NCI-H1930 (cell line): ENCODE measurements at regions not wholly inside any gene's neighbourhood (a gene's known extent, or its start where the extent isn't known, plus 50 kb on each side); places are given as distances from the start of the nearest gene placed in this dataset.

Experiments
- DNase-seq, 2 experiments: peaks; one replicate each; lab custom pipeline; 2025; lab: John Stamatoyannopoulos, UW

DNA sequence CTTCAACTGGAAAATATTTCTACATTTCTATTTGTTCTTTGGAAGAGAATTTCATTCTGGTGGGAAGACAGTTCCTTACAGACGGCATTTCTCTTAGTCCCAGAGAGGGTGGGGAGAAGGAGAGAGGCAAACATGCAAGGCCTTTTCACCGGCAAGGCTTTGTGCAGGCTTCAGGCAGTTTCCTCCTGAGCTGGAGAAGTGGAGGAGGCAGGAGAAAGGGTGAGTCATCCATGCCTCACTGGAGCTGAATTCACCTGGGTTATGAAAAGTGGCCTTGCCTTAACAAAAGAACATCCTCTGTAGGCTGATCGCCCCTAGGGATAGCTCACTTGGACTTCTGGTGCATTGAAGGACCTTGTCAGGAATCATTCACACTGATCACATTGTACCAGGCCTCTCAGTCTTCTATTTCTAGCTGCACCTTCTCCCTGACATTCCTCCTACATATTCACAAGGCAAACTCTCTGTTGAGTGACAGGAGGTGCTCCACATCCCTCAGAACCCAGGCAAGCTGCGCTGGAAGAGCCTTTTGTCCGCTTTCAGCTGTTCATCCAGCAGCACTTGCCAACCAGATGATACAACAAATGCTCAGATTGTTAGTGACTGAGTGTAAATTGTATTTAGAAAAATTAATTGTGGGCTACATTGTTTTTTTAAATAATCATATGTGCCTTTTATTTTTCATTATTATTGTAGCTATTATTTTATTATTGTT lies 796.1 kb downstream of the DCDC2C start:
- DNase-seq, result no peak

DNA sequence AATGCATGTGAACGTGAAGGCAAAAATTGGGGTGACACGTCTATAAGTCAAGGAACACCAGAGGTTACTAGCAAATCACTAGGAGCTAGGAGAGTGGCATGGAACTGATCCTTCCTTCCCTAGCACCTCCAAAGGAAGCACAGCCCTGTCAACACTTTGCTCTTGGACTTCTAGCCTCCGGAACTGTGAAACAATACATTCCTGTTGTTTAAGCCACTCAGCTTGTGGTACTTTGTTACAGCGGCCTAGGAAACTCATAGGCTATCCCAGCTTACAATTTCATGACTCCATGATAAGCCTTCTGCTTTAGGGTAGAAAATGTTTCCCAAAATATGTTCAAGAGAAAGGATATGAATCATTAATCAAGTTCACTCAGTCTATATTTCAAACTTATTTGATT lies 798.1 kb downstream of the DCDC2C start:
- no peak for DNase-seq

DNA sequence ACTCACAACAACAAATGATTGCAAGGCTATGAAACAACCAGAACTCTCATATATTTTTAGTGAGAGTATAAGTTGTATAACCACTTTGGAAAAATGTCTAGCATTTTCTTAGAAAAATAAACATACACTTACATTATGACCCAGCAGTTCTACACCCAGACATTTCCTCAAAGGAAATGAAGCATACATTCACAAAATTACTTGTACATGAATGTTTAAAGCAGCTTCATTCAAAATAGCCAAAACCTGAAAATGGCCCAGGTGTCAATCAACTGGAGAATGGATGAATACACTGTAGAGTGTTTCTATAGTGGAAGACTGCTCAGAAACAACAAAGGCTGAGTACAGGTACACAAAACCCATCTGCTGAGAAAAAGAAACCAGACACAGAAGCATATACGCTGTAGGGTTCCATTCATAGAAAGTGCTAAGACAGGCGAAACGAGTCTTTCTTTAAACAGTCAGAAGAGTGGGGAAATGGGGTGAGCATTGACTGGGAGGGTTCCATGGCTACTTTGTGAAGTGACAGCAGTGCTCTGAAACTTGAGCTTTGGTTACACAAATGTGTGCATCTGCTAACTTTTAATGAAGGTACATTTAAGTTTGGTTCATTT lies 799.0 kb downstream of the DCDC2C start:
- no peak for DNase-seq

DNA sequence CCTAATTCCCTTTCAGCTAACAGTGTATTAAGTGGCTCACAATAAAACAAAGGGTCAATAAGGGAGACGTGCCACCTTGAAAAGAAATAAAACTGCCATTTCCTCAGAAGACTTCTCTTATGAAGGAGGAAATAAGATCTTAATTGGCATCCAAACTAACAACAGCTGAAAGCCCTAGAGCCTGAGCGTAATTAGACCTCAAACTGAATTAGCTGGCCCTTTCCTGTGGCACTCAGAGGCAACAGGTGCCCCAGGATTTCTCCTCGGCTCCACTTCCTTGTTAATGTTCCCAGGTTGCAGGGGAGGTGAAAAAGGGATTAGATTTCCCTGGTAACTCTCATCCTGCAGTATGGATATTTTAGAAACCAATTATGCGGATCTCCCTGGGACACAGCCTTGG lies 804.3 kb downstream of the DCDC2C start:
- DNase-seq, result no peak

- no peak for DNase-seq
Observed at GRCh38 chr2:4515871-4516761, 812.7 kb downstream of the DCDC2C start.

DNA sequence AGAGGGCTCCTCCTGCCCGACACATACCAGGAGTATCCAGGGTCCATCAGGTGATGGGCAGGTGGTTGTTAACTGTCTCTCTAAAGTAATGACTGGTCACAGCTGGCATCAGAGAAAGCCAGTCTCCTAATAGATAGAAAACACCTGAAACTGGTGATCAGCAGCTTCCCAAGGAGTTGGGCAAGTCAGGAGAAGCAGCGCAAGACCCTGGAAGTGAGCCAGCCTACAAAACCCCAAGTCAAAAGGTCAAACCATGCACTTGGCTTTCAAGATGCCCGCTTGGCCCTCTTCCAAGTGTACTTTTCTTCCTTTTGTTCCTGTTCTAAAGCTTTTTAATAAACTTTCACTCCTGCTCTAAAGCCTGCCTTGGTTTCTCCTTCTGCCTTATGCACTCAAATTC lies 815.2 kb downstream of the DCDC2C start:
- no peak for DNase-seq

DNA sequence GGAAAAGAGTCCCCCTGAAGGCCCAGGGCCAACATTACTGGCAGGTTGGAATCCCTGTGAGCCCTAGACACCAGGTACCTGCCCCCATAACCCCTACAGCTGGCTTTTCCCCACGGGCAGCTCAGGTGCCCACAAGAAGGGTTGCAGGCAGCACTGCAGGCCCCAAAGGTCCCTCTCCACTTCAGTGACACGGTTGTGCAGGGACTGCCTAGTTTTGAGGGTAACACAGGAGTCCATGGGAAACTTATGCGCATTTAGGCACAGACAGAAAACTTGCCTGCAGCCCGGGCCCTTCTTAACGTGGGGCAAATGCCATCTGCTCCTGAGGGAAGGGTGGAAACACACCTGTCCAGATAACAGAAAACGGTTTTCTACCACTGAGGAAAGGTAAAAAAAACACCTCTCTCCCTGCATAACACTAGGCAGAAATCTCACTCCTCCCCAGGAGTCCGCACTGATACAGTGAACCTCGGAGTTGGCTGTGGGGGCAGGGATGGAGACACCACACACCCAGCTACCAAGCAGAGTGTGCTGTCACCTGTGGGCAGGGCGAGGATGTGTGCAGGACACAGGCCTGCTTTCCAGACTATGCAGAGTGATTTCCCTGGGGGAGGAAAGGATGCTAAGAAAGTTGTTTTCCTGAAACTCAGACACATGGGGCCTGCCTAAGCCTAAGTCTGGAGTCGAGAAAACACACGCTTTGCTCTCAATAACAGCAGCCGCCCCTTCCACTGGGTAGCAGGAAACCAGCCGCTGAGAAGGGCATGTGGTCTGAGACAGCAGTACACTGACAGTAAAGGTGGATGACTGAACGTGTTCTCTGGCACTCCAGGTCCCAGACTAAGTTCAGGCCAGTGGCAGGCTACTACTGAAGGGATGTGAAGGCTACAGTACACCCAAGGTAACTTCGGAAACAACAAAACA lies 819.4 kb downstream of the DCDC2C start:
- no peak for DNase-seq

DNA sequence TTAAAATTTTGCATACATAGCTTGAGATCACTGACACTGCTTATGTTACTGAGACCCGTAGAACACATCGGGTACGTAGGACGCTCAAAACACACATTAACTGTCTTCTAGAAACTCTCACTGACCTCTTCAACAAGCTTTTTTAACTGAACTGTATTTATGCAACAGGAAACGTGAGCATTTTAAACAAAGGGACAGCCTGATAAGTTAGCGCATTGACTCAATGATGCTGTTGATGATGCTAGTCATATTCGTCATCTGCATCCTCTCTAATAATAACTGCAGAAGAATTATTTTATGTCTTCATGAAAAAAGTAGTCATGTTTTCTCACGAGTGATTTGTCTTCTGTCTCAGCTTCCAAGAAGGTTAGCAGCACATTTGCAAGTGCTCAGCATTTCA lies 824.0 kb downstream of the DCDC2C start:
- DNase-seq, result no peak

DNA sequence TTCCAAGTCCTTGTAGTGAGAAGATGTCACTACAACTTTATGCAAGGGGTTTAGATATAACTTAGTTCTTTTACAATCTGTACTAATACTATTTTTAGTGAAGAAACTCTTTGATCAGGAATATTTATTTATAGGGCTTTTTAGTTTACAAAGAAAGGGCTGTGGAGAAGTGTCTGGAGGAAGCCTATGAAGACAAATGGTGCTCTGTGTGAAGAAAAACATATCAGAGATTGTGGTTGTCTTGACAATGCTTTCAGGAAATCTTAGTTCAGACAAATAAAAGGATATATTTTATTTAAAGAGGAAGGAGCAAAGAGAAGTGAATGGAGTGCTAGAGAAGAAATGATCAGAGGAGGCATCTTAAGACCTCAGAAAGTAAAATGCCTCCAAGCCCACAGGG lies 824.9 kb downstream of the DCDC2C start:
- no peak for DNase-seq

GRCh38 chr2:4528773-4529172 lies 825.4 kb downstream of the DCDC2C start:
- no peak for DNase-seq

DNA sequence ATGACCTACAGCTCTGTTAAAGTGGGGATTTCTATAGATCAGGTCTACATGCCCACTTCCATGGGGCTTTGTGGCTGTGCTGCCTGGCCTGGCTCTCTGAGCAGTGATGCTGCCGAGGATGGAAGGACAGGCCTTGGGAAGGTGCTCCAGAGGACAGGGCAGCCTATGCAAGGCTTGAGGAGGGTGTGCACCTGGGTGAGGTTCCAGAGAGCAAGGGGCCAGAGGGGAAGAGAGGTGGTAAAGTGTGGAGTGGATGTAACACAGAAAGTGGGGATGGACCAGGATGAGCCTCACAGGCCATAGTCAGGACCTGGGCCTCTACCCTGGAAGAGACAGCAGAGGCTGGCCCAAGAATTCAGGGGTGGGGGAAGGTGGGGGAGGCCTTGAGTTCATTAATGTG lies 826.4 kb downstream of the DCDC2C start:
- no peak for DNase-seq

GRCh38 chr2:4530231-4530630 lies 826.9 kb downstream of the DCDC2C start:
- DNase-seq, result no peak

- DNase-seq, result no peak
Observed at GRCh38 chr2:4533806-4534205, 830.4 kb downstream of the DCDC2C start.

GRCh38 chr2:4539121-4539520 lies 835.7 kb downstream of the DCDC2C start:
- no peak for DNase-seq

- no peak for DNase-seq
Observed at GRCh38 chr2:4549666-4550210, 846.4 kb downstream of the DCDC2C start.

DNA sequence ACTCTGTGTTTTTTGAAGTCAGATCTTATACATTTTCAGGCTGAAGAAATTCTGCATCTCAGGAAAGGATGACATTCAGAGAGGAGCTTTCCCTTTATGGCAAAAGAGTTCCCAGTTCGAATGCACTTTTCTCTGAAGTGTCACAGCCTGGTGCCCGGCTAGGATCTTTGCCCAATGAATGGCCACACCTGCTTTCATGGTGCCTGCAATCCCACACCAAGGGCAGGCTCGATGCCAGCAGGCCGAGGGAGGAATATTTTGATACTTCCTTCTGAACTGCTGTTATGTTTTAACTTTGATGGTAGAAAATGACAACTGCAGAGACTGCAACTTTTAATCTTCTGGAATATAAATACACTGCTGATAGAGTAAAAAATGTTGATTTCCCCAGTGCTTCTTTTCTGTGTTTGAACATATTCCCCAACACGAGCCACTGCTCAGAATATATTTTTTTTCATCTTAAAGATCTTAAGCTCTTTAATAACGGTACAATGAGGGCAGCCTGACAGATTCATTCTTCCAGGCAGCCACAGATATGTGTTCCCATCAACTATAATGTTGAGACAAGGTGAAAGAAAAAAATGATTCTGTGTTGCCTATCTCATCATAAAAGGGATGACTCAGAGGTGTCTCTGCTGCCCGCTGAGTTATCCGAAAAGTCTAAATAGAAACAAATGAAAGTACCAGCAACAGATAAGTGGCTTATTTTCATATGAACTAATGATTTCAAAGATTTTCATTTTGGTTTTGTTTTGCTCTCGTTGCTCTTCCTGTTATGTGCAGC lies 848.5 kb downstream of the DCDC2C start:
- no peak for DNase-seq

GRCh38 chr2:4553241-4553640 lies 849.9 kb downstream of the DCDC2C start:
- DNase-seq, result no peak

DNA sequence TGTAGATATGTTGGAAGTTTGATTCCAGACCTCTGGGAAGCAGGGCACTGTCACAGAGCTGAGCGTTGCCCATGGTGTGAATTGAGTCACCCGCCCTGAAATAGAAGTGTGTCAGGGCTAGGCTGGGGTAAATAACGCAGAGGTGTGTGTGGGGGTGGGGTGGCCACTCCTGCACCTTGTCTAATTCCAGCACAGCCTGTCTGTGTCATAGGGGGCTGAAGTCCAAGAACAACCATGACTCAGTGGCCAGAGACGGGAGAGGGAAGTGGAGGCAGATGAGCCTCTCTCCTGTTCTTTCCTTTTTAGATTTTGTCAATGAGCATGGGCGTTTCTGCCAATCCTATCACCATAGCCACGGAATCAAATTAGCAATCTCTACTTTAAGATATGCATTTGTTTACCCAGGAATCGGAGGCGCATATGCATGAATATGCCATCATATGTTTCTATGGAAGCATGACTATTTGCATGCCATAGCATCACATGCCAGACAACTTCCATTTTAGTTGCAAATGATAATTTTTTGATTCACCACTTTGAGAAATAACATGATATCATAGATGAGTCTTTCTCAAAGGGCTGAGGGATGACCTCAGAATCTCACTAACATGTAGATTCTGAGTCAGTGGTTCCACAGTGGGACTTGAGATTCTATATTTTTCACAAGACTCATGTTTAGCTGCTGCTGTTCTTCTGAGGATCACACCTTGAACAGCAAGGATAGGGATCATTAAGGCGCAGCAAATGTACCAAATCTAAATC lies 852.9 kb downstream of the DCDC2C start:
- DNase-seq, result no peak

- DNase-seq, result no peak
Observed at GRCh38 chr2:4561196-4561595, 857.8 kb downstream of the DCDC2C start.

GRCh38 chr2:4576075-4576474 lies 872.7 kb downstream of the DCDC2C start:
- DNase-seq, result no peak
